ENCODE measurements at regions not wholly inside any gene's neighbourhood (a gene's known extent, or its start where the extent isn't known, plus 50 kb on each side); places are given as distances from the start of the nearest gene placed in this dataset.

DNA sequence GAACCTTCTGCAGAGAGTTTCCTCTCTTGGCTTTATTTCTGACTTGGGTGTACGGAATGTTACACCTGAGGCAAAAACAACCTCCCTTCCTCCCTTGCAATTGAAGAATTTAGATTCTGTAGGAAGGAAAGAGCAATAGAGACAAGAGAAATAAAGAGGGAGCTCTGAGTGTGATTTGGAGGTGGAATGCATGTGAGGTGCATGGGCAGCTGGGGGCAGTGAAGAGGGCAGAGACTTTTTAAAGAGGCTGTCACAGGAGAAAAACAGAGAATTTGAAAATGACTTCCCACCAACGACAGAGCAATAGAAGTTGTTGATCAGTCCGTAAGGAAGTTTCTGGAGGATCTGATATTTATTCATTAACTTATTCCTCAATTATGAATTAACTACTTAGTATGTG lies 172.0 kb upstream of the B3GALT2 start:
- TF ChIP-seq CTCF (conservative IDR thresholded peaks at IDR 0.05) (no peak), EZH2 (IDR thresholded peaks at IDR 0.05; ENCODE audit: low read depth) (no peak)
- intact Hi-C loops (cut with micrococcal nuclease; ENCODE audit: unreplicated experiment): no loop called here
- H3K4me1 ChIP-seq (replicated peaks; ENCODE audit: insufficient read depth): no peaks in the 10 kb centered on the region
- no peaks in the 10 kb centered on the region for H3F3A ChIP-seq (ENCODE audit: insufficient read depth, low read depth)
- no peaks in the 10 kb centered on the region for H3K36me3 ChIP-seq (ENCODE audit: low read depth)
- no peaks in the 10 kb centered on the region for H3K27me3 ChIP-seq (ENCODE audit: insufficient read depth, low read depth)
- DNase-seq: no peak
- no peaks in the 10 kb centered on the region for H4K20me1 ChIP-seq (ENCODE audit: insufficient read depth)
- H3K4me3 ChIP-seq: no peak overlapping the region
- H3K9me3 ChIP-seq (ENCODE audit: insufficient read depth, low read depth): no peaks in the 10 kb centered on the region
- H3K9me2 ChIP-seq (ENCODE audit: insufficient read depth): no peaks in the 10 kb centered on the region
- BruUV-seq (replicated peaks): no TSS peak
- no peak overlapping the region for H3K27ac ChIP-seq
- no peak overlapping the region for H2AFZ ChIP-seq
- H3K79me2 ChIP-seq (ENCODE audit: low read depth): no peaks in the 10 kb centered on the region
- ChIA-PET POLR2A (ENCODE audit: unreplicated experiment) (no interaction called here), CTCF (no interaction called here)
- no peak overlapping the region for H3K4me2 ChIP-seq

- H3K4me2 ChIP-seq: no peak overlapping the region
- DNase-seq: no peak
- H3K4me3 ChIP-seq: no peak overlapping the region
- no peaks in the 10 kb centered on the region for H3K4me1 ChIP-seq (replicated peaks; ENCODE audit: insufficient read depth)
- H3K9me2 ChIP-seq (ENCODE audit: insufficient read depth): no peaks in the 10 kb centered on the region
- H3K27ac ChIP-seq: no peak overlapping the region
- TF ChIP-seq EZH2 (IDR thresholded peaks at IDR 0.05; ENCODE audit: low read depth) (no peak), CTCF (conservative IDR thresholded peaks at IDR 0.05) (no peak)
- no peaks in the 10 kb centered on the region for H3K9me3 ChIP-seq (ENCODE audit: insufficient read depth, low read depth)
- H3K27me3 ChIP-seq (ENCODE audit: insufficient read depth, low read depth): no peaks in the 10 kb centered on the region
- BruUV-seq (replicated peaks): no TSS peak
- intact Hi-C loops (cut with micrococcal nuclease; ENCODE audit: unreplicated experiment): no loop called here
- no peaks in the 10 kb centered on the region for H3K36me3 ChIP-seq (ENCODE audit: low read depth)
- no peak overlapping the region for H2AFZ ChIP-seq
- POLR2A ChIA-PET (ENCODE audit: unreplicated experiment): no interaction called here
- H4K20me1 ChIP-seq (ENCODE audit: insufficient read depth): no peaks in the 10 kb centered on the region
- no peaks in the 10 kb centered on the region for H3K79me2 ChIP-seq (ENCODE audit: low read depth)
- CTCF ChIA-PET: no interaction called here
- no peaks in the 10 kb centered on the region for H3F3A ChIP-seq (ENCODE audit: insufficient read depth, low read depth)
These were observed 169.8 kb upstream of the B3GALT2 start for GRCh38 chr1:193356249-193356648.

GRCh38 chr1:193355626-193356025 lies 169.2 kb upstream of the B3GALT2 start:
- no peaks in the 10 kb centered on the region for H3K27me3 ChIP-seq (ENCODE audit: insufficient read depth, low read depth)
- H3K4me1 ChIP-seq (replicated peaks; ENCODE audit: insufficient read depth): no peaks in the 10 kb centered on the region
- CTCF ChIA-PET: no interaction called here
- no peaks in the 10 kb centered on the region for H3K36me3 ChIP-seq (ENCODE audit: low read depth)
- no peaks in the 10 kb centered on the region for H4K20me1 ChIP-seq (ENCODE audit: insufficient read depth)
- no peaks in the 10 kb centered on the region for H3K9me3 ChIP-seq (ENCODE audit: insufficient read depth, low read depth)
- TF ChIP-seq CTCF (conservative IDR thresholded peaks at IDR 0.05): no peak
- no peak for TF ChIP-seq EZH2 (IDR thresholded peaks at IDR 0.05; ENCODE audit: low read depth)
- H2AFZ ChIP-seq: no peak overlapping the region
- H3K27ac ChIP-seq: no peak overlapping the region
- no peaks in the 10 kb centered on the region for H3F3A ChIP-seq (ENCODE audit: insufficient read depth, low read depth)
- DNase-seq: no peak
- no peaks in the 10 kb centered on the region for H3K9me2 ChIP-seq (ENCODE audit: insufficient read depth)
- intact Hi-C loops (cut with micrococcal nuclease; ENCODE audit: unreplicated experiment): no loop called here
- BruUV-seq (replicated peaks): no TSS peak
- H3K4me3 ChIP-seq: no peak overlapping the region
- no peak overlapping the region for H3K4me2 ChIP-seq
- POLR2A ChIA-PET (ENCODE audit: unreplicated experiment): no interaction called here
- no peaks in the 10 kb centered on the region for H3K79me2 ChIP-seq (ENCODE audit: low read depth)

Data from PC-9 (cell line).